Activated CD4-positive, alpha-beta T cell treated with anti-CD3 and anti-CD28 coated beads for 24 hours (primary cell): ENCODE measurements at regions not wholly inside any gene's neighbourhood (a gene's known extent, or its start where the extent isn't known, plus 50 kb on each side); places are given as distances from the start of the nearest gene placed in this dataset.

Experiments used
- DNase-seq, 2 donors: peaks; one replicate each; pipeline ENCODE4 v3.0.0-alpha.2; 2020; ENCODE audit warnings: low read depth in 2 of 2

DNA sequence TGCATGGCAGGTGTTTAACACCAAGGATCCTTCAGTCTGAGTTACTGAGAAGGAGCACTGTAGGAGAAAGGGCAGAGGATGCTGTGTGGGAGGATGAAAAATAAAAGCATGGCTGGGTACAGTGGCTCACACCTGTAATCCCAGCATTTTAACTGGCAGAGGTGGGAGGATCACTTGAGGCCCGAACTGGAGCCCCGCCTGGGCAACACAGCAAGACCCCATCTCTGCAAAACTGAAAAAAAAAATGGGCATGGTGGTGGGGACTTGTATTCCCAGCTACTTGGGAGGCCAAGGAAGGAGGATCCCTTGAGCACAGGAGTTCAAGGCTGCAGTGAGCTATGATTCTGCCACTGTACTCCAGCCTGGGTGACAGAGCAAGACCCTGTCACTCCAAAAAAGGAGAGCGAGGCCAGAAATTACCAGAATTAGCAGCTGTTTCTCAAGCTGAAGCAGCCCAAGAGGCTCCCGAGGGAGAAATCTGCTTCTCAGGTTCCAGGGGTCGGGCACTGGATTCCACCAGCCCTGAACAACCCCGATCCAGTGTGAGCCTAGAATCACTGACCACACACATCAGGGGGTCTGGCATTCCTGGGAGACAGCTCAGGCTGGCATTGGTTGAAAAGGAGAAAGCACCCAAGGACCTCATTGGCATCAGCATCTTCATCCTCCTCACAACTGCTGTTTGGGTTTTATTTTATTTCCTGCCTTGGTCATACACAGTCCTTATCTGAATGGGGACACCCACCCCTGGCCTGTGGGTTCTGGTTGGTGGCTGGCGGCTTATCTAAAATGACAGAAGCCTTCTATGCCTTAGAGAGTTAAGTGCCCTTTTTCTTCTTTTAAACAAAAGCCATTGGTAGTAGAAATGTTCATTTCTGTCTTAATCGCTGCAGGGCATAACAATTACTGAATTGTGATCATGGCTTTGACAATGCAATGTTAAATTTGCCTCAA is 66.3 kb upstream of the TRIM2 start:
- no peak for DNase-seq

DNA sequence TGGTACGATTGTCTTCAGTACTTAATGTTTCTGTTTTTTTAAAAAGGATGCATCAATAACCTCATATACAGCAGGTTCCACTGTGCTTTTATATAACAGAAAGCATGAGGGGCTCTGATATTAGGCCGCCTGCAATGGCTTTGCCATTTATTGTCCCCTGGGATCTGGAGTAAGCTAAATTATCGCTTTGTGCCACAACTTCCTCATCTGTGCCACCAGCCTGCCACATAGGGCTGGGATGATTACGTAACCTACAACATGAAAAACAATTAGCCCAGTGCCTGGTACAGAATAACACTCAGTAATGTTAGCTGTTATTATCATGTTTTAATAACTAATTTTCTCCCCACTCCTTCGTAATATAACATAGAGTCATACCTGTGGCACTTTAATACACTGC is 65.5 kb upstream of the TRIM2 start:
- DNase-seq: no peak

DNA sequence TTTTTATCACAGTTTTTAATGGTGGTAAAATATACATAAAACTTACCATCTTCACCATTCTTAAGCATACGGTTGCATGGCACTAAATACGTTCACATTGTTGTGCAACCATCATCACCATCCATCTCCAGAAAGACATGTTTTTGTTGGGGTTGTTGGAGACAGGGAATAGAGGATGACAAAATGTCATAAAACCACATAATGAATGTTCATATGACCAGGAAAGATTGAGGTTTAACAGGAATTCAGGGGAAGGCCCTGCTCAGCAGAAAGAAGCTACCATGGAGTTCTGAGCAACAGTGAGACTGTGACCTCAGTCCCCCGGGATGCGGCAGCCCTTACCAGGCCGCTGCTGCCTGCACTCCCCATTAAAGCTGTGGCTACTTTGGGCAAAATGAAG is 63.9 kb upstream of the TRIM2 start:
- no peak for DNase-seq

DNA sequence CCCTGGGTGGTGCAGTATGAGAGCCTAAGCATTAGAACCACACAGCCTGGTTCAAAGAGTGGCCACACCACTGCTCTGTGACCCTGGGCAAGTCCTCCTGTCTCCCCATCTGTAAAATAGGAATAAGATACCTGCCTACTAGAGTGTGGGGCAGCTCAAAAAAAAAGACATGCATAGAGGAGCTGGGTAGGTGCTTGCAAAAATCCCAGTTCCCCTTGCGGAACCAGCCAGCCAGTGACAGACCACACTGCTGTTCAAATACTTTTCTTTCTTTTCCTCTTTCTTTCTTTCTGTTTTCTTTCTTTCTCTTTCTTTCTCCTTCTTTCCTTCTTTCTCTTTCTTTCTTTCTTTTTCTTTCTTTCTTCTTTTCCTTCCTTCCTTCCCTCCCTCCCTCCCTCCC is 63.0 kb upstream of the TRIM2 start:
- DNase-seq: no peak

DNA sequence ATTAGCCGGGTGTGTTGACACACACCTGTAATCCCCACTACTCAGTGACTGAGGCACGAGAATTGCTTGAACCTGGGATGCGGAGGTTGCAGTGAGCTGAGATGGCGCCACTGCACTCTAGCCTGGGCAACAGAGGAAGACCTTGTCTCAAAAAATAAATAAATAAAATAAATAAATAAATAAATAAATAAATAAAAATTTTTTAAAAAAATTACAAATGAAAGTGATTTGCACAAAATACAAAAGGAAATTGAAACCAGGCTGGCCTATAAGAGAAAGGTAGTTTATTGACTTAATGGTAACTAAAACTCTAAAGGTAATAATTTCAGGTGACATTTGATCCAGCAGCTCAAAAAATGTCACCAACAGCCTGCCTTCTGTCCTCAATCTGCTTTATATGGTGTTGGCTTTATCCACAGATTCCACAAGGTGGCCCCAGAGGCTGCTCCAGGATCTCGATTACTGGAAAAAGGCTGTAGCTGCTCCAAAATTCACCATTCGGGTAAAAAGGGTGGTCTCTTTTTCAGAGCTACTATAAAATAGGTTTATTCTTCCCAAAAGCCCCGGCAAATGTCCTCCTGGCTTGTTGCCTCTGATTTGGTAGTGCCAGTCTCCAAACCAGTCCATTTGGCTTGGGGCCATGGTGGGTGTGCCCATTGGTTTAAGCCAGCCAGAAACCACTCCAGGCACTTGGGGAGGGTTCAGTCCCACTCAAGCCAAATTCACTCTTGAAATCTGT is 61.4 kb upstream of the TRIM2 start:
- peak in 1 of 2 donors; percentile 25 for DNase-seq

DNA sequence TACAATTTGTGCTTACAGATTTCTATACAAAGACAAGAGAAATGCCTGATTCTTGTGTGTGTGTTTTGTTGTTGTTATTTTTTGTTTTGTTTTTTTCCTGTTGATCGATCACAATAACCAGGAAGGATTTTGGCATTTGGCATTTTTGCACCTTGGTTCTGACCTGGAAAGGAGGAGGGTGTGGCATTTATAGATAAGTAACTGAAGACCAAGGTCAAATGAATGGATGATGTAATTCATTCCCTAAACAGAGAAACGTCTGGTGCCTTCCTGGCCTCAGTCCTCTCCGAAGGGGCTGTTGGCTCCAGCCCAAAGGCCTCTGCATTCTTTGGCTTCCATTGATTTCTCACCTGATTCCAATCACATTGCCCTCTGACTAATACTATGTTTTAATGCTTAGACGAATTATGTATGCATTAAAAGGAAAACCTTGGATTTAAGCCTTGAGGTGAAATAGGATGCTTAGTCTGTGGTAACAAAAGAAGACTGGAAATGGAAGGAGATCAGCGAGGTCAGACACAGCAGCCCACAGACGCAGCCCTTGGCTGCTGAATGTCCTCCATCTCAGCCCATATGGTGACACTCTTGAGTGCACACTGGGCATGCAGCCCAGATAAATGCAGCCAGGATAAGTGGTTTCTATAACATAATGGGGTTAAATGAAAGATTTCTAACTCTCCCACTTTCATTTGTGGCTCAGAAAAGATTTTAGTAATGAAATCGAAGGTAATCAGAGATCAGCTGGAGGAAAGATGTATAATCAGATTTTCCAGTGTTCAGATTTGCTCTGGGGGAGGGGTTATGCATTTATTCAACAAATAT is 60.5 kb upstream of the TRIM2 start:
- no peak for DNase-seq

DNA sequence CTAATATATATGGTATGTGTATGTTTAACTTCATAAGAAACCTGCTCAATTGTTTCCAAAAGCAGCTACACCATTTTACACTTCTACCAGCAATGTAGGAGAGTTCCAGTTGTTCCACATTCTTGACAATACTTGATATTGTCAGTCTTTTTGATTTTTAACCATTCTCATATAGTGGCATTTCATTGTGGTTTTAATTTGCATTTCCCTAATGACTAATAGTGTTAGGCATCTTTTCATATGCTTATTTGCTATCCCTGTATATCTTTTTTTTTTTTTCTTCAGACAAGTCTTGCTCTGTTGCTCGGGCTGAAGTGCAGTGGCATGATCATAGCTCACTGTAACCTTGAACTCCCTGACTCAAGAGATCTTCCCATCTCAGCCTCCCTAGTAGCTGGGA is 58.2 kb upstream of the TRIM2 start:
- no peak for DNase-seq

DNA sequence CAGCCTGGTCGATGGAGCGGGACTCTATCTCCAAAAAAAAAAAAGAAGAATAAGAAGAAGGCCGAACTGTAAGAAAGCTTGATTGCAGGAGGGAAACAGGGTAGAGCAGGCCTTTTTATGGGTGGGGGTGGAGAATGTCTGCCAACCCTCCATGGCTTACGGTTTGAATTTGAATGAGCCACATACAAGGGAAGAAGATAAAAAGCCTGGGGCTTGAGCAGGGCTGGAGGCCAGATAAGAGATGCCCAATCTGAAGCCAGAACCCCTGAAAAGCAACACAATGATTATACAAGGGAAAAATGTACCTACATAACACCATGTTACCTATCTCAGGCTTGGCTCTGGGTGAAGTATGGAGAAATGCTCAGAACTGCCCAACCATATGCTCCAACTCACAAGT is 57.3 kb upstream of the TRIM2 start:
- DNase-seq: no peak

DNA sequence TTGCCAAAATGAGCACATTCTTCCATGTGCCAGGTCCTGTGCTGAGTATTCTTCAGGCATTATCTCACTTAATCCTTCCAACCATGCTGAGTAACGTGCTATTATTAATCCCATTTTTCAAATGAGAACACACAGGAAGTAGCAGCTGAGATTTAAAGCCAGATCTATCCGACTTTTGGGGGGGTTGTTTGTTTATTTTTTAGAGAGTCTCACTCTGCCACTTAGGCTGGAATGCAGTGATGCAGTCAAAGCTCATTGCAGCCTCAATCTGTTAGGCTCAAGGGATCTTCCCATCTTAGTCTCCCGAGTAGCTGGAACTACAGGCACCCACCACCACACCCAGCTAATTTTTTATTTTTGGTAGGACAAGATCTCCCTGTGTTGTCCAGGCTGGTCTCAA is 55.5 kb upstream of the TRIM2 start:
- DNase-seq: no peak

DNA sequence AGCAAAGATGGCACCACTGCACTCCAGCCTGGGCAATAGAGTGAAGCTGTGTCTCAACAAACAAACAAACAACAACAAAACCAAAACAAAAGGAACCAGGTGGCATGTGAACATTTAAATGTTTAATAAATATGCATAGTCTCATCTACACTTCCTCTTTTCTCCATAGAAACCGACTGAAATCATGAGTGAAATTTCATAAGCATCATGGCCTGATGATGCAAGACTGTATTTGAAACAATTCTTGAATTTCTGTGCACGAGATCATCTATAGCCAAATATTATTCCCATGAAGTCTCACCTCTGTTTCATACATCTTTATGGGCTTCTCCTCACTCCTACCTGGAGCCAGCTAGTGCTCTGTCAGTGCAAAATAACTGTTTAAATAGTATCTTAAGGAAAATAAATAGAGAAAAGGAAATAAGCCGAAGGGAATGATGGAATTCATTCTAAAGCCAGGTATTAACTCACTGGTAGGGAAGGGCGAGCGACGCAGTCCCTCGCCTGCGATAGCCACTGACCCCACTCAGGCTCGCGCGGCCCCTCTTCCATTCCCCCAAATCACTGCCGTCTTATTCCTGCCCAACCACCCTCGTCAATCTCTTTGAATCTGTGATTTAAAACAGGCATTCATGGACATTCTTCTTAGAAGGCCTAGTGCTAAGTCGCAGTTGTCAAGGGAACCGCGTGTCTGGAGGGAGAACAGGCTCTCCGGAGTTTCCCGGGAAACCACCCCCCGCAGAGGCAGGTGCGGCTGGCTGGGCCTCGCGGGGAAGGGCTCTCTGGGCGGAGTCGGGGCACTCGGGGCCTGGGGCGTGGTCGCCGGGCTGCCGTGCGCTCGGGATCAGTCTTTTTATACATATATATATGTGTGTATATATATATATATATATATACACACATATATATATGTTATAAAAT is 52.4 kb upstream of the TRIM2 start:
- DNase-seq: peak in 1 of 2 donors; percentile 30

DNA sequence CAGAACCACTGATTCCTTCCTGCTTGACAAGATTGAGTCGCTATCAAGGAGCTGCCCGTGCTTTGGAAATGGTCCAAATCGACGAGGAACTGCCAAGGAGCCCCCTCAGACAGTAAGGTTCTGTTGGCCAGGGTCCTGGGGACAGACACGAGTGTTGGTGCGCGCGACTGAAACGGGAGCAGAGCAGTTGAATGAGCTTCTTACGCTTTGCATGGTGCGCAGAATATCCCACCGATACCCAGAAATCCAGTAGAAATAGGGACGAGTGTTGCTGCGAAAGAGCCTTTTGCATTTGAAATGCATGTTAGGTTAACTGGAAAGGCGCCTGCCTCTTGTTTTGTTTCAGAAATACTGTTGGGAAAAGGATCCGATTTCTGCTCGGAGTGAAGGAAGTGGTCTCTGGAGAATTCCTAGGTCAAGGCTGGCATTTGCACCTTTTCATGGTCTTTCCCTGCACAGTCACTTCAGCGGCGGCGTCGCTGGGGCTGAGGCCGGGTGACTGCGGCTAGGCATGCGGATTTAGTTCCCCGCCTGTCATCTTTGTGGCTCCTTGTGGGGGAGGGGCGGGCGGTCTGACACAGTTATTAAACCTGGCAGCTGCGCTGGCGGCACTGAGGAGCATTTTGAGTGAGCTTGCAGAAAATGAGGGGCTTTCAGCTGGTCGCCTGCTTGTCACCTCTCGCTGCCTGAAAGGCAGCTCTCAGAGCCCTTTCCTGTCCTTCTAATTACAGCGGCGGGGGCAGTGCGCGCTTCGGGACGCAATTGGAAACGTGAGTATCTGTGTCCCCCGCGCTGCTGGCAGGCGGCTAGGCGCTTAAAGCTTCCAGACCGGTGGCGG is 51.5 kb upstream of the TRIM2 start:
- peak; percentile 60 to 69 for DNase-seq

DNA sequence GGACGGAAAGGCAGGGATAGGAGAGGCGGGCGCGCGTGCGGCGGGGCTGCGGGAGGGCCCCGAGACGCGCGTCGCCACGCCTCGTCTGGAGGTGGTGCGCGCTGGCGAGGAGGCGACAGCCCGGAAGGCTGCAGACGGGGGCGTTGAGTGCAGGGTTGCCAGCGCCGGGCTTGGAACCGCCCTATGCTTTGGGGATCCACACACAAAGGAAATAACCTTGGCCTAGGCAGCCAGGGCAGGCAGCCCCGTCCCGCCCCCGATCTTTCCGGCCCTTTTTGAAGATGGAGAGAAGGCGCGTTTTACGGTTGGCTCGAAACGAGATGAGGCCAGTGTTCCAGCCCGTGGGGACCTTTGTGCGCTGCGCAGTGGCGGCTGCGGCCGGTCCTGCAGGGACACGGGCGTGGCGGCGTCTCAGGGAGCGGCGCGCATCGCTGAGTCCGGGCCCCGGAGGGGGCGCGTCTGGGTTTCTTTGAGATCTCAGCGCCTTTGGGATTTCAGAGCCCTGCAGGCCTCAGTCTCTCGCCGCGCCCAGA is 50.8 kb upstream of the TRIM2 start:
- peak; percentile 40 to 68 for DNase-seq

DNA sequence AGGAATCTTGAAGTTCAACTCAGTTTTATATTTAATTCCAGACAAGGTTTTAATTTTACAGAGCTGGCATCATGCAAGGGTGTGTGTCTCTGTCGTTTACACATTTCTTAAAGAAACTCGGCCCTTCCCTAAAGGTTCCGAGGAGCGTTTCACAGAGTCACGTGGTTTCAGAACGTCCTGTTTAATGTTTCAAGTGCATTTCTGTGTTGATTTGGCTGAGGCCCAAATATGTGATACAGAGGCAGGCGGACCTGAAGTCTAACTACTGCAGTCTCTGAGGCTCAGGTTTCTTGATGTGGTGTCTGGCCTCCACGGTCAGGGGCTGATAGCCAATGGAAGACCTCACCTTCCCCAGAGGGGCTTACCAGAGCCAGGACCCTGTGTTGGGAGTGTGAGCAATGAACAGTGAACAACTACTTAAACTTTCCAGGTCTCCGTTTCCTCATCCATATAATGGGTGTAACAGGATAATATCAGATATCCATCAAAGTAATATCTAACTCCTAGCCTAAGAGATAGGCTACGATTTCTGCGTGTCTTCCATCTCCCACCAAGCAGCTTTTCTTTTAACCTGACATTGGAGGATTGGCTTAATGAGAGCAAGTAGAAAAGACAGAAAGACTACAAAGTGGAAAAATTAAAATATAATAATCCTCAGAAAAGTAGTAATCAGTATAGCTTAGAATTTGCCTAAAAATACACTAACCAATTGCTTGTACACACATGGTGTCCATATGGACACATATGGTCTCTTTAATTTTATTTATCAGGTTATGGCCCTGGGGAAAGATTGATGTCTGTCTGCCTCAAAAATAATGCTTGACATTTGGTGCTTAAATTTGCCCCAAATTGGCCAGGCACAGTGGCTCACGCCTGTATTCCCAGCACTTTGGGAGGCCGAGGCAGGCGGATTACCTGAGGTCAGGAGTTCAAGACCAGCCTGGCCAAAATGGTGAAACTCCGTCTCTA is 50.0 kb upstream of the TRIM2 start:
- no peak for DNase-seq
